ENCODE measurements at regions not wholly inside any gene's neighbourhood (a gene's known extent, or its start where the extent isn't known, plus 50 kb on each side); places are given as distances from the start of the nearest gene placed in this dataset.

GRCh38 chr6:128659276-128659675, 138.9 kb upstream of the PTPRK start:
- no peak for TF ChIP-seq POLR2AphosphoS5 (IDR thresholded peaks at IDR 0.05)
- no peak for TF ChIP-seq CTCF (IDR thresholded peaks at IDR 0.05)
- TF ChIP-seq POLR2A (IDR thresholded peaks at IDR 0.05) = no peak
- no peak for TF ChIP-seq EP300 (IDR thresholded peaks at IDR 0.05)
